ENCODE measurements at regions not wholly inside any gene's neighbourhood (a gene's known extent, or its start where the extent isn't known, plus 50 kb on each side); places are given as distances from the start of the nearest gene placed in this dataset.

GRCh38 chr20:25135031-25135430, 53.1 kb upstream of the VSX1 start:
- DNase-seq = no peak

- DNase-seq = no peak
Observed at GRCh38 chr20:25136056-25136455, 54.1 kb upstream of the VSX1 start.

GRCh38 chr20:25136643-25137559, 55.0 kb upstream of the VSX1 start:
- DNase-seq = no peak

- DNase-seq = peak; percentile 10 to 35
Observed at GRCh38 chr20:25139029-25139705, 56.3 kb upstream of the ENTPD6 start.

GRCh38 chr20:25140968-25141367, 54.5 kb upstream of the ENTPD6 start:
- DNase-seq = no peak

GRCh38 chr20:25142435-25142834, 53.1 kb upstream of the ENTPD6 start:
- DNase-seq = no peak

- DNase-seq = no peak
Observed at GRCh38 chr20:25145131-25145530, 50.4 kb upstream of the ENTPD6 start.

All from NCI-H1930 (cell line).